ENCODE measurements at regions not wholly inside any gene's neighbourhood (a gene's known extent, or its start where the extent isn't known, plus 50 kb on each side); places are given as distances from the start of the nearest gene placed in this dataset.

DNA sequence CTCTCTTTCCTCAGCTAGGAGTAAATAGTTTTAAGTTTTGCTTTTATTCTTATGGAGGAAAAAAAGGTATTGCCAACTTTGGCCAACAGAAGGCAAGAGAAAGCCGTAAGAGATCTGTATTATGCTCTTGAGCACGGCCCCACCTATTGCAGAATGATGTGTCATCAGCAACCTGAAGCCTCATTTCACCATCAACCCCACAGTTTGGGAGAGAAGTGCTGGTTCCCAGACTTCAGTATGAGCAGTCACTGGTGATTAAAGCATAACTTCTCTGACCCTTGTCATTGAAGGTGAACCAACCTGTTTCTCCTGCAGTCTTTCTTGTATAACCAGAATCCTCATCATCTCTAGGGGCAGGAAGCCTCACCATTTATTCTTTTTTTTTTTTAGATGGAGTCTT is 100.2 kb downstream of the SIPA1L2 start:
- TF ChIP-seq, protein P1, sequence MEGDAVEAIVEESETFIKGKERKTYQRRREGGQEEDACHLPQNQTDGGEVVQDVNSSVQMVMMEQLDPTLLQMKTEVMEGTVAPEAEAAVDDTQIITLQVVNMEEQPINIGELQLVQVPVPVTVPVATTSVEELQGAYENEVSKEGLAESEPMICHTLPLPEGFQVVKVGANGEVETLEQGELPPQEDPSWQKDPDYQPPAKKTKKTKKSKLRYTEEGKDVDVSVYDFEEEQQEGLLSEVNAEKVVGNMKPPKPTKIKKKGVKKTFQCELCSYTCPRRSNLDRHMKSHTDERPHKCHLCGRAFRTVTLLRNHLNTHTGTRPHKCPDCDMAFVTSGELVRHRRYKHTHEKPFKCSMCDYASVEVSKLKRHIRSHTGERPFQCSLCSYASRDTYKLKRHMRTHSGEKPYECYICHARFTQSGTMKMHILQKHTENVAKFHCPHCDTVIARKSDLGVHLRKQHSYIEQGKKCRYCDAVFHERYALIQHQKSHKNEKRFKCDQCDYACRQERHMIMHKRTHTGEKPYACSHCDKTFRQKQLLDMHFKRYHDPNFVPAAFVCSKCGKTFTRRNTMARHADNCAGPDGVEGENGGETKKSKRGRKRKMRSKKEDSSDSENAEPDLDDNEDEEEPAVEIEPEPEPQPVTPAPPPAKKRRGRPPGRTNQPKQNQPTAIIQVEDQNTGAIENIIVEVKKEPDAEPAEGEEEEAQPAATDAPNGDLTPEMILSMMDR (IDR thresholded peaks at IDR 0.05) = no peak
- no peak for TF ChIP-seq EP300 (IDR thresholded peaks at IDR 0.05)
